ENCODE measurements at regions not wholly inside any gene's neighbourhood (a gene's known extent, or its start where the extent isn't known, plus 50 kb on each side); places are given as distances from the start of the nearest gene placed in this dataset.

DNA sequence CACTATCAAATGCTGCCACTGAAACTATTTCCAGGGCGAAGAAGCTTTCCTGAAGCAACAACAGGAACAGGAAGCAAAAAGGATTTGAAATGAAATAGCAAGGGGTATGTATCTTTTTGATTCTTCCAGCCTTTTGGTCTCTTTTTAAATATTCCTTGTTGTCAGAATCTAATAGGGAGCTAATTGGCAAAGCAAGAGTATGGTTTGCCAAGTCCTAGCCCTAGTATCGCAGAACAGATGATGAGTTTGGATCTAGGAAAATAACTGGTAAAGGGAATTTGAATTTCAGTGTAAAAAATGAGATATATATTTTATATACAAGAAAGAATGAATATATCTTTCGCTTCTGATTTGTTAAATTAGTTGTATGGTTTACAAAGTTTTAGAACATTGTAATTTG, 252.5 kb downstream of the ANKRD7 start (continued):
- no peak for TF ChIP-seq USF1 (IDR thresholded peaks at IDR 0.05; ENCODE audit: borderline replicate concordance, extremely low read length, insufficient read depth, low read depth, low read length)
- no peak for TF ChIP-seq BMI1 (IDR thresholded peaks at IDR 0.05; ENCODE audit: borderline replicate concordance)

- no peak overlapping the region for H2AFZ ChIP-seq (ENCODE audit: control insufficient read depth, low read depth, low read length)
- no peaks in the 10 kb centered on the region for H3K27me3 ChIP-seq (replicated peaks in 1 of 2; ENCODE audit: control insufficient read depth in 2 of 2, insufficient read depth in 2 of 2, low read length in 1 of 2)
- ChIA-PET CTCF (no interaction called here), POLR2A (no interaction called here), RAD21 (ENCODE audit: unreplicated experiment) (no interaction called here), SMC1A (ENCODE audit: uncharacterized antibody, unreplicated experiment) (no interaction called here)
- in situ Hi-C loops (cut with MboI) (no loop called here), intact Hi-C loops (cut with micrococcal nuclease; ENCODE audit: unreplicated experiment) (no loop called here)
- no peaks in the 10 kb centered on the region for H3K36me3 ChIP-seq (ENCODE audit: control insufficient read depth in 2 of 2, insufficient read depth in 2 of 2, low read length in 1 of 2)
- H3K79me2 ChIP-seq (ENCODE audit: control insufficient read depth, insufficient read depth, low read length) = no peaks in the 10 kb centered on the region
- H3K9ac ChIP-seq (ENCODE audit: control insufficient read depth, insufficient read depth, low read length) = no peak overlapping the region
- H3K27ac ChIP-seq (ENCODE audit: control insufficient read depth, insufficient read depth) = no peak overlapping the region
- no peak overlapping the region for H3K4me3 ChIP-seq
- ATAC-seq = no peak
- H4K20me1 ChIP-seq (ENCODE audit: control insufficient read depth, insufficient read depth) = no peaks in the 10 kb centered on the region
- BruUV-seq (replicated peaks) = no TSS peak
- no peak overlapping the region for H3K4me2 ChIP-seq (ENCODE audit: control insufficient read depth, insufficient read depth)
- no peak for DNase-seq (ENCODE audit: low read depth, low spot score)
- FAIRE-seq = no peak
- 14% methylated on average over 4 of the region's 4 CpGs for WGBS (ENCODE audit: insufficient coverage, insufficient replicate concordance, low lambda C conversion rate, missing lambda C conversion rate)
- TF ChIP-seq SMAD1 (IDR thresholded peaks at IDR 0.05; ENCODE audit: low read depth, partially characterized antibody) = no peak
- TF ChIP-seq TCF12 (IDR thresholded peaks at IDR 0.05; ENCODE audit: low read depth, low read length) = no peak
- TF ChIP-seq RUNX3 (IDR thresholded peaks at IDR 0.05; ENCODE audit: low read length) = no peak
- TF ChIP-seq NKRF (conservative IDR thresholded peaks at IDR 0.05) = no peak
- H3K9me3 ChIP-seq (replicated peaks; ENCODE audit: control insufficient read depth, insufficient read depth, low read length) = no peaks in the 10 kb centered on the region; the same call in 2 of the 3 replicates
- H3K4me1 ChIP-seq (ENCODE audit: control insufficient read depth, insufficient read depth, low read length) = no peaks in the 10 kb centered on the region
Observed at GRCh38 chr7:118478236-118478635, 253.7 kb downstream of the ANKRD7 start.
